Prostate gland (tissue), 2 donors: ENCODE measurements at regions not wholly inside any gene's neighbourhood (a gene's known extent, or its start where the extent isn't known, plus 50 kb on each side); places are given as distances from the start of the nearest gene placed in this dataset.

Experiments used
- DNase-seq: peaks from one replicate; pipeline ENCODE4 v3.0.0-alpha.2; 2019; ENCODE audit warnings: low spot score
- H3K27ac ChIP-seq, 2 donors: fragments of 200-600 bp; sonication (generic); 2 replicates each; pipeline ENCODE4 v1.5.1; 2017 to 2019
- H3K27me3 ChIP-seq: fragments of 200-600 bp; sonication (generic); replicated peaks from 2 replicates; pipeline ENCODE4 v1.5.1; 2019; ENCODE audit not compliant: insufficient read depth
- H3K36me3 ChIP-seq, 2 donors: fragments of 200-600 bp; sonication (generic); 1 replicate in 1 of 2; 2 replicates in 1 of 2; pipeline versions ENCODE4 v1.5.1 to v1.8.1; 2017 to 2019
- H3K4me1 ChIP-seq: fragments of 200-600 bp; sonication (generic); replicated peaks from 2 replicates; pipeline ENCODE4 v1.5.1; 2019
- H3K4me3 ChIP-seq, 2 donors: fragments of 200-600 bp; sonication (generic); 2 replicates each; pipeline ENCODE4 v1.5.1; 2017 to 2019
- H3K9me3 ChIP-seq: fragments of 200-600 bp; sonication (generic); 2 replicates; pipeline ENCODE4 v1.5.1; 2017
- POLR2A ChIP-seq: fragments of 450-650 bp; IDR thresholded peaks from one replicate; pipeline ENCODE4 v1.6.1; 2016; ENCODE audit warnings: antibody characterized with exemption, mild to moderate bottlenecking
- POLR2AphosphoS5 ChIP-seq: sonication (generic); formaldehyde crosslinking; IDR thresholded peaks from one replicate; pipeline ENCODE4 v1.6.1; 2017; ENCODE audit warnings: antibody characterized with exemption
- WGBS: methylation state at CpG from one replicate; pipeline ENCODE4 v1.1.5; 2018; 5-methylcytosine and 5-hydroxymethylcytosine counted together
- intact Hi-C: fragments of 100-400 bp; cut with DNase I; formaldehyde crosslinking; loops from one replicate; pipeline ENCODE4 v1.14.2; 2022
- TF ChIP-seq, protein P1 (sequence below), 4 experiments: fragments of 200-600 bp in 2 of 4; fragments of 450-650 bp in 2 of 4; sonication (generic) in 2 of 4; IDR thresholded peaks; 1 replicate in 3 of 4; 2 replicates in 1 of 4; pipeline ENCODE4 v1.5.1; 2016 to 2019; ENCODE audit warnings: antibody characterized with exemption in 4 of 4, mild to moderate bottlenecking in 2 of 4, moderate library complexity in 2 of 4

DNA sequence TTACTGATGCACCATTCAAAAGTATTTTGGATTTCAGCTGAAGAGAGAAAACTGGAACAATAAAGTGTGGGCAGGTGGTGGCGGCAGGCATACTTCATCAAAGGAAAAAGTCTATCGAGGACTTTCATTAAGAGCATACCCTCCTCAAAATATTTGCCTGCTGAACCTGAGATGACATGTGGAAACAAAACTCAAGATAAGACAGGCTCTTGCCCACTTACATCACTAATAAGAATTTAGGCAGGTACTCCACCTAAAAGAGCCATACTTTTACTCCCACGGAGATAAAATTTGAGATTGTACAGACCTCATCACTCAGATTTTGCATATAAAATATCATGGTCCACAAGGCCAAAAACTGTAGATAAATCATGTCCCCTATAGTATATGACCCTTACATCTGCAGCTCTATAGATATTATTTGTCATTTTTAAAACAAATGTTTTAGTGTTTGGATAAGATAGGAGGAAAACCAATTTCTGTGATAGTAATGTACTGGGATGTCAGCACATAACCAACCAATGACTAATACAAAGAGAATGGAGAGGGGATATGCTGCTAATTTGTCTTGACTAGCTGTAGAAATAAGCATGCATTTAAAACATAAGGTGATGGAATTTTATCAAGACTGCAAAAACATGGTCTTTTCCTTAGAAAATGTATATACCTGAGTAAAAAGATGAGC lies 730.6 kb upstream of the ZNF608 start:
- no peaks in the 10 kb centered on the region for H3K27me3 ChIP-seq
- intact Hi-C loops = no loop called here
- no peaks in the 10 kb centered on the region for H3K36me3 ChIP-seq
- H3K9me3 ChIP-seq = no peaks in the 10 kb centered on the region
- 90% methylated on average over 3 of the region's 3 CpGs for WGBS
- TF ChIP-seq, protein P1, sequence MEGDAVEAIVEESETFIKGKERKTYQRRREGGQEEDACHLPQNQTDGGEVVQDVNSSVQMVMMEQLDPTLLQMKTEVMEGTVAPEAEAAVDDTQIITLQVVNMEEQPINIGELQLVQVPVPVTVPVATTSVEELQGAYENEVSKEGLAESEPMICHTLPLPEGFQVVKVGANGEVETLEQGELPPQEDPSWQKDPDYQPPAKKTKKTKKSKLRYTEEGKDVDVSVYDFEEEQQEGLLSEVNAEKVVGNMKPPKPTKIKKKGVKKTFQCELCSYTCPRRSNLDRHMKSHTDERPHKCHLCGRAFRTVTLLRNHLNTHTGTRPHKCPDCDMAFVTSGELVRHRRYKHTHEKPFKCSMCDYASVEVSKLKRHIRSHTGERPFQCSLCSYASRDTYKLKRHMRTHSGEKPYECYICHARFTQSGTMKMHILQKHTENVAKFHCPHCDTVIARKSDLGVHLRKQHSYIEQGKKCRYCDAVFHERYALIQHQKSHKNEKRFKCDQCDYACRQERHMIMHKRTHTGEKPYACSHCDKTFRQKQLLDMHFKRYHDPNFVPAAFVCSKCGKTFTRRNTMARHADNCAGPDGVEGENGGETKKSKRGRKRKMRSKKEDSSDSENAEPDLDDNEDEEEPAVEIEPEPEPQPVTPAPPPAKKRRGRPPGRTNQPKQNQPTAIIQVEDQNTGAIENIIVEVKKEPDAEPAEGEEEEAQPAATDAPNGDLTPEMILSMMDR (IDR thresholded peaks at IDR 0.05) = no peak
- TF ChIP-seq POLR2A = no peak
- no peak for TF ChIP-seq POLR2AphosphoS5
- H3K4me1 ChIP-seq = peaks cover 3% of the 10 kb centered on the region
- H3K27ac ChIP-seq = no peak overlapping the region
- no peak for DNase-seq
- H3K4me3 ChIP-seq = no peak overlapping the region

DNA sequence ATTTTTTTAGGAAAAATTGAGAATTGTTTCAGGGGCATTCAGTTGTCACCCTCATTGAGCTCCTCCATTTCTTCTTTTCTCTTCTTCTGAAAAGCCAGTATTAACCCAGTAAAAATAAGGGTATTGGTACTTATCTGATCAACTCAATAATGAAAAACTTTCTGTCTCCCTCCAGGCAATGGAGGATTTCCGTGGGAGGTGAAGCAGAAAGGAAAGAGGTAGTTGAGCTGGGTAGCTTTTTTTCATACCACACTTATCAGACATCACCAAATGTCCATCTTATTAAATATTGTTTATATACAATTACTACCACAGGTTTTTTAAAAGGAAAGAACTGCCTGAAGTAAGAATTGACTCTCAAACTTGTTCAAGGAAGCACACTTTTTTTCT lies 731.1 kb upstream of the ZNF608 start:
- intact Hi-C loops = no loop called here
- WGBS = 81% methylated on average over 1 of the region's 1 CpG
- H3K4me3 ChIP-seq = no peak overlapping the region
- H3K36me3 ChIP-seq = no peaks in the 10 kb centered on the region
- no peak for DNase-seq
- TF ChIP-seq, protein P1 (IDR thresholded peaks at IDR 0.05) = no peak
- TF ChIP-seq POLR2AphosphoS5 (no peak), POLR2A (no peak)
- peaks cover 3% of the 10 kb centered on the region for H3K4me1 ChIP-seq
- H3K27me3 ChIP-seq = no peaks in the 10 kb centered on the region
- no peak overlapping the region for H3K27ac ChIP-seq
- no peaks in the 10 kb centered on the region for H3K9me3 ChIP-seq

DNA sequence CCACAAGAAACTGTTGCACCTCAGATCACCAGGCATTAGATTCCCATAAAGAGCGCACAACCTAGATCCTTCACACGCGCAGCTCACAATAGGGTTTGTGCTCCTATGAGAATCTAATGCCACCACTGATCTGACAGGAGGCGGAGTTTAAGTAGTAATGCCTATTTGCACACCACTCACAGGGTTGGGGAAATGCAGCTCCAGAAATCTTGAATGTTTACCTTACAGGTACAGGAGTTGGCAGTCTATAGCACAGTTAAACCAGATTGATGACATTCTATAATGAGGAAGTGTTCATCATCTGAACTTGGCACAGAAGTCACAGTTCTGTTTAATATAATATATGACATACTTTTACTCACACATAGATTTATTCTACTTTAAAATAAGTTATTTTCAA lies 732.2 kb upstream of the ZNF608 start:
- Histone ChIP-seq H3K4me3 (no peak overlapping the region), H3K9me3 (no peaks in the 10 kb centered on the region), H3K36me3 (no peaks in the 10 kb centered on the region), H3K27me3 (no peaks in the 10 kb centered on the region), H3K27ac (no peak overlapping the region), H3K4me1 (peaks cover 3% of the 10 kb centered on the region)
- peak; percentile 70 for DNase-seq
- intact Hi-C loops = no loop called here
- 59% methylated on average over 4 of the region's 4 CpGs for WGBS
- TF ChIP-seq POLR2AphosphoS5 (peak; percentile 91), POLR2A (no peak)
- TF ChIP-seq, protein P1 (IDR thresholded peaks at IDR 0.05) = no peak

DNA sequence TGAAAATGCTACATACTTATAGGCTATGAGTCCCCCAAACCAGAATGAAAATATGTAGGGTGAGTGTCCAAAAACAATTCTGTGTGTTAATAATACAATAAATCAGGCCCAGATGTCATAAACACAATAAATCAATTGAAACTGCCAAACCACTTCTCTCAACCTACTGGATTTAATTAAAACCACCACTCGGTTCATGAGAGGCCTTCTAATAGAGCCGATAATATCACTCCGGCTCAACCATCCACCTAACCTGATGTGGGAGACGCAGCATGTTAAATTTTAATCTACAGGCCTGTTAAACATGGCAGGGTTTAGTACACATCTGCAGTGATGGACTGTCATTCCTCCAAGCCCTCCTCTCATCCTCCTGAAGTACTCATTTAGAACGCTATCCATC lies 734.5 kb upstream of the ZNF608 start:
- Histone ChIP-seq H3K4me1 (peaks cover 9% of the 10 kb centered on the region), H3K27me3 (no peaks in the 10 kb centered on the region), H3K4me3 (no peak overlapping the region), H3K27ac (no peak overlapping the region), H3K36me3 (no peaks in the 10 kb centered on the region), H3K9me3 (no peaks in the 10 kb centered on the region)
- TF ChIP-seq POLR2AphosphoS5 (no peak), POLR2A (no peak)
- TF ChIP-seq, protein P1 (IDR thresholded peaks at IDR 0.05) = no peak
- no peak for DNase-seq
- WGBS = 73% methylated on average over 5 of the region's 5 CpGs
- intact Hi-C loops = loop anchor here (5.0 to 10.0 kb wide), 4 partner anchors 546 to 734 kb away; partner anchors contain the start of gene ZNF608
